Loucy (cell line): ENCODE measurements at regions not wholly inside any gene's neighbourhood (a gene's known extent, or its start where the extent isn't known, plus 50 kb on each side); places are given as distances from the start of the nearest gene placed in this dataset.

Source experiments
- H2AFZ ChIP-seq: fragments of 200-600 bp; sonication (generic); 2 replicates; pipeline ENCODE4 v1.6.0; 2016; ENCODE audit warnings: antibody characterized with exemption, mild to moderate bottlenecking, low read length, moderate library complexity
- H3F3A ChIP-seq: fragments of 200-600 bp; 2 replicates; pipeline ENCODE4 v1.6.0; 2016; ENCODE audit warnings: antibody characterized with exemption, low read depth, mild to moderate bottlenecking
- H3K27me3 ChIP-seq: fragments of 200-600 bp; sonication (generic); 2 replicates; pipeline ENCODE4 v1.6.1; 2014; ENCODE audit warnings: low read length, mild to moderate bottlenecking; ENCODE audit not compliant: insufficient read depth, poor library complexity, severe bottlenecking
- H3K36me3 ChIP-seq: fragments of 200-600 bp; sonication (generic); 2 replicates; pipeline ENCODE4 v1.6.1; 2016; ENCODE audit warnings: low read length; ENCODE audit not compliant: insufficient read depth
- H3K4me1 ChIP-seq: fragments of 200-600 bp; sonication (generic); 2 replicates; pipeline ENCODE4 v1.5.1; 2014; ENCODE audit warnings: low read length, mild to moderate bottlenecking; ENCODE audit not compliant: insufficient read depth, poor library complexity, severe bottlenecking
- H3K4me2 ChIP-seq: fragments of 200-600 bp; sonication (generic); 2 replicates; pipeline ENCODE4 v1.6.0; 2014; ENCODE audit warnings: antibody characterized with exemption, low read length, low read depth, mild to moderate bottlenecking; ENCODE audit not compliant: poor library complexity, severe bottlenecking
- H3K4me3 ChIP-seq: fragments of 200-600 bp; sonication (generic); 2 replicates; pipeline ENCODE4 v1.5.1; 2014; ENCODE audit warnings: low read length, mild to moderate bottlenecking, mixed read lengths; ENCODE audit not compliant: poor library complexity, severe bottlenecking
- H3K79me2 ChIP-seq: fragments of 200-600 bp; sonication (generic); 2 replicates; pipeline ENCODE4 v1.6.1; 2014; ENCODE audit warnings: low read length; ENCODE audit not compliant: insufficient read depth
- H3K9ac ChIP-seq: fragments of 200-600 bp; sonication (generic); 2 replicates; pipeline ENCODE4 v1.6.0; 2014; ENCODE audit warnings: mild to moderate bottlenecking, low read depth, low read length, moderate library complexity; ENCODE audit not compliant: poor library complexity, severe bottlenecking
- H3K9me2 ChIP-seq: fragments of 200-600 bp; sonication (generic); replicated peaks from 2 replicates; pipeline ENCODE4 v1.6.1; 2016; ENCODE audit warnings: low read depth, low read length, mixed read lengths
- H3K9me3 ChIP-seq: fragments of 200-600 bp; sonication (generic); 2 replicates; pipeline ENCODE4 v1.6.1; 2014; ENCODE audit warnings: mild to moderate bottlenecking, antibody characterized with exemption, low read length, low read depth; ENCODE audit not compliant: insufficient read depth
- H4K20me1 ChIP-seq: fragments of 200-600 bp; sonication (generic); 2 replicates; pipeline ENCODE4 v1.6.0; 2014; ENCODE audit warnings: antibody characterized with exemption, low read length, mild to moderate bottlenecking; ENCODE audit not compliant: insufficient read depth, poor library complexity, severe bottlenecking
- EZH2phosphoT487 ChIP-seq: fragments of 200-600 bp; IDR thresholded peaks from 2 replicates; pipeline ENCODE4 v1.6.1; 2018; ENCODE audit warnings: antibody characterized with exemption, mild to moderate bottlenecking, moderate library complexity, borderline replicate concordance
- TF ChIP-seq, protein P1 (sequence below): fragments of 200-600 bp; sonication (generic); conservative IDR thresholded peaks from 2 replicates; pipeline ENCODE4 v1.5.1; 2014; ENCODE audit warnings: mild to moderate bottlenecking, antibody characterized with exemption, low read length

GRCh38 chr15:39151545-39151944 is 429.3 kb upstream of the THBS1 start:
- Histone ChIP-seq H3K9me2 (no peaks in the 10 kb centered on the region), H3K4me2 (no peak overlapping the region), H3K27me3 (no peaks in the 10 kb centered on the region), H3K9ac (no peak overlapping the region), H2AFZ (no peak overlapping the region), H4K20me1 (no peaks in the 10 kb centered on the region), H3F3A (no peaks in the 10 kb centered on the region), H3K4me3 (no peak overlapping the region), H3K79me2 (no peaks in the 10 kb centered on the region), H3K36me3 (no peaks in the 10 kb centered on the region), H3K4me1 (no peaks in the 10 kb centered on the region), H3K9me3 (no peaks in the 10 kb centered on the region)
- no peak for TF ChIP-seq EZH2phosphoT487
- TF ChIP-seq, protein P1, sequence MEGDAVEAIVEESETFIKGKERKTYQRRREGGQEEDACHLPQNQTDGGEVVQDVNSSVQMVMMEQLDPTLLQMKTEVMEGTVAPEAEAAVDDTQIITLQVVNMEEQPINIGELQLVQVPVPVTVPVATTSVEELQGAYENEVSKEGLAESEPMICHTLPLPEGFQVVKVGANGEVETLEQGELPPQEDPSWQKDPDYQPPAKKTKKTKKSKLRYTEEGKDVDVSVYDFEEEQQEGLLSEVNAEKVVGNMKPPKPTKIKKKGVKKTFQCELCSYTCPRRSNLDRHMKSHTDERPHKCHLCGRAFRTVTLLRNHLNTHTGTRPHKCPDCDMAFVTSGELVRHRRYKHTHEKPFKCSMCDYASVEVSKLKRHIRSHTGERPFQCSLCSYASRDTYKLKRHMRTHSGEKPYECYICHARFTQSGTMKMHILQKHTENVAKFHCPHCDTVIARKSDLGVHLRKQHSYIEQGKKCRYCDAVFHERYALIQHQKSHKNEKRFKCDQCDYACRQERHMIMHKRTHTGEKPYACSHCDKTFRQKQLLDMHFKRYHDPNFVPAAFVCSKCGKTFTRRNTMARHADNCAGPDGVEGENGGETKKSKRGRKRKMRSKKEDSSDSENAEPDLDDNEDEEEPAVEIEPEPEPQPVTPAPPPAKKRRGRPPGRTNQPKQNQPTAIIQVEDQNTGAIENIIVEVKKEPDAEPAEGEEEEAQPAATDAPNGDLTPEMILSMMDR = no peak

DNA sequence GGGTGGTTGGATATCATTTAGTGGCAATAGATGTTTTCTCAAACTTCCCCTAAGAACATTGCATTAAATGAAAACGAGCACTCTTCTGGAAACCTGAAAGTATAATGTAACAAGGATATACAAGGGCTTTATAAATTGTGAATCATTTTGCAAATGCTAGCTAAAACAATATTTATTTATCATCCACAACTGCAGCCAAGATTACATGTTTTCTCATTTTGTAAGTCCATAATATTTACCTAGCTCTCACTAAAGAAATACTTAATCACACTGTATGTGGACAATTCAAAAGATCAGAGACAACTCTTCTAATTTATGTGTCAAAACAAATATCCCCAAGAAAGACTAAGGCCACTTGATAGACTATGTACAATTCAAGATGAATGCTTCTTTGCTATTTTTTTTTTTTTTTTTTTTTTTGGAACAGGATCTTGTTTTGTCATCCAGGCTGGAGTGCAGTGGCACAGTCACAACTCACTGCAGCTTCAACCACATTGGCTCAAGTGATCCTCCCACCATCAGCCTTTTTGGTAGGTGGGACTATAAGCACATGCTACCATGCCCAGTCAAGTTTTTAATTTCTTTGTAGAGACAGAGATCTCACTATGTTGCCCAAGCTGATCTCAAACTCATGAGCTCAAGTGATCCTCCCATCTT is 427.7 kb upstream of the THBS1 start:
- H3K9me2 ChIP-seq = no peaks in the 10 kb centered on the region
- no peaks in the 10 kb centered on the region for H3K79me2 ChIP-seq
- no peak overlapping the region for H3K9ac ChIP-seq
- no peak overlapping the region for H3K4me2 ChIP-seq
- H3K4me3 ChIP-seq = no peak overlapping the region
- H4K20me1 ChIP-seq = no peaks in the 10 kb centered on the region
- no peaks in the 10 kb centered on the region for H3F3A ChIP-seq
- H3K9me3 ChIP-seq = no peaks in the 10 kb centered on the region
- no peaks in the 10 kb centered on the region for H3K27me3 ChIP-seq
- no peaks in the 10 kb centered on the region for H3K36me3 ChIP-seq
- H3K4me1 ChIP-seq = no peaks in the 10 kb centered on the region
- no peak for TF ChIP-seq EZH2phosphoT487
- TF ChIP-seq, protein P1 = no peak
- no peak overlapping the region for H2AFZ ChIP-seq

DNA sequence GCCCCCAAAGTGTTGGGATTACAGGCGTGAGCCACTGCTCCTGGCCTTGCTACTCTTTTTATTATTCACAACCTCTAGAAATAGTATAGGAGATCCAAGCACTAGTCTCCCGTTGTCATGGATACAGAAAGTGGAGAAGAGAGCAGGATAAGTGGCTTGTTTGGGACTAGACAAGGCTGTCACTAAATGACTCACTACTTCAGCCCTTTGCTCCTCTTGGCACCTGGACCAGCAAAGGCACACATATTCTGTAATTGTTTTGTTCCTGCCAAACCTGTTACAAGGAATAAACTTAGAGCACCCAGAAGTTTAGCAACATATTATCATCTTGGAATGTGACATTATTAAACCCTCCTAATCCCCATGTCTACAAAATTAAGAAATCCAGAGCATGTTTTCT is 427.2 kb upstream of the THBS1 start:
- Histone ChIP-seq H3K4me2 (no peak overlapping the region), H3K79me2 (no peaks in the 10 kb centered on the region), H3K36me3 (no peaks in the 10 kb centered on the region), H3K4me1 (no peaks in the 10 kb centered on the region), H3K9ac (no peak overlapping the region), H3K9me2 (no peaks in the 10 kb centered on the region), H3K27me3 (no peaks in the 10 kb centered on the region), H2AFZ (no peak overlapping the region), H3F3A (no peaks in the 10 kb centered on the region), H3K4me3 (no peak overlapping the region), H3K9me3 (no peaks in the 10 kb centered on the region), H4K20me1 (no peaks in the 10 kb centered on the region)
- TF ChIP-seq, protein P1 = no peak
- no peak for TF ChIP-seq EZH2phosphoT487
